Neural progenitor cell (in vitro differentiated cells): ENCODE measurements at regions not wholly inside any gene's neighbourhood (a gene's known extent, or its start where the extent isn't known, plus 50 kb on each side); places are given as distances from the start of the nearest gene placed in this dataset.

ENCODE experiments used
- CTCF ChIP-seq: fragments of 200-600 bp; sonication (generic); IDR thresholded peaks from 2 replicates; pipeline ENCODE4 v1.5.1; 2017; ENCODE audit warnings: antibody characterized with exemption, mild to moderate bottlenecking
- EZH2 ChIP-seq: fragments of 200-600 bp; sonication (generic); IDR thresholded peaks from 2 replicates; pipeline ENCODE4 v1.6.1; 2017; ENCODE audit warnings: antibody characterized with exemption, mild to moderate bottlenecking, moderate library complexity
- EZH2phosphoT487 ChIP-seq: fragments of 200-600 bp; sonication (generic); IDR thresholded peaks from 2 replicates; pipeline ENCODE4 v1.6.1; 2017; ENCODE audit warnings: antibody characterized with exemption

DNA sequence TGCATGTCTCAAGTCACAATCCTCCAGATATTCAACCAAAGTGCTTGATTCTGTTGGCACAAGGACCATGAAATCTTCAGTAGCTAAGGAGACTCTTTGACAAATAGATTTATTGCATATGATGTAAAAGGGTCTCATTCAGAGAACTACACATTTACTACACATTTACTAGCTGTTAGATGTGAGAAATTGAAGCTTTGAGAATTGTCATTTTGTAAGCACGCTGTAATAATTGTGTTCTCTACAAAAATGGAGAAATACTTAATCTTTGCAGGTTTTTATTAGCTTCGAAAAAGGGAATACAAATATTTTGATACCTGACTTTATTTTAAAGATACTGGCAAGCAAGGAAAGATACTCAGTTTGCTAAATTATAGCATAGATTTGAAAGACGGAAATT, 70.2 kb upstream of the CHD2 start:
- TF ChIP-seq CTCF, result no peak
- TF ChIP-seq EZH2, result no peak
- TF ChIP-seq EZH2phosphoT487, result no peak
